ENCODE measurements at regions not wholly inside any gene's neighbourhood (a gene's known extent, or its start where the extent isn't known, plus 50 kb on each side); places are given as distances from the start of the nearest gene placed in this dataset.

DNA sequence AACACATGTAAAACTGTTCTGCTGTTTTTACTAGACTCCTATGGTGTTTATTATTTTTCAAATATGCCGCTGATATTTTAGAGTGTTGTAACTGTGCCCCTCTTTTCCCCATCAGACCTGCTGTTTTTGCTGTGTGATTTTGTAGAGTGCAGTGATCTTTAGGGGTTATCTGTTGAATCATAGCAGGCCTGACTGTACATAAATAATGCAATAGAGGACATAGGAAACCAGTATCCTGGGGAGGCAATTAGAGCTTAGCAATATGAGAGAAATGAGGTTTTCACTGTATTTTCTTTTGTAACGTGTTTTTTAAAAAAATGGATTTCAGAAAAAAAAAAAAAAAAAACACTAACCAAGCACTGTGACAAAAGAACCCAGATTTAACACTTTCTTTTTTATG lies 662.2 kb downstream of the TOX3 start:
- WGBS (ENCODE audit: insufficient coverage) = 86% methylated on average over 1 of the region's 2 CpGs

DNA sequence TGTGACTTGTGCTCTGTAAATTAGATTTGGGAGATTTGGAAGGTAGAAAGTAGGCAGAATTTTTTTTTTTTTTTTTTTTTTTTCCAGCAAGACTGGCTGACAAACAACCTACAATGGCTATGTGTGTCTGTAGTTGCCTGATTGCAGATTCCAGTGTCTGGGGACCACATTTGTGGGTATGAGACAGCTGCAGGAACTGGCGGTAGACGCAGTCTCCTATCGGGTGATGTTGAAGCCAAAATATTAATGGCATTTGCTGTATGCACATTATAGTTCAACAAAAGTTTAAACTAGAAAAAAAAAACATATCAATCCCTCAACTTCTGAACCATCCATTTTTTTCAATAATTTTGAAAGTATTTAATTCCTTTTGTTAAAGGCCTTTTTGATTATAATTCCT lies 665.2 kb downstream of the TOX3 start:
- no peak overlapping the region for H3K27ac Mint-ChIP-seq
- peaks cover 3 to 6% of the 10 kb centered on the region in 2 donors for H3K9me3 Mint-ChIP-seq
- Histone ChIP-seq H3K27ac (ENCODE audit: low read length) (no peak overlapping the region), H3K36me3 (ENCODE audit: control insufficient read depth, insufficient read depth, low read length) (no peaks in the 10 kb centered on the region), H3K27me3 (ENCODE audit: control insufficient read depth, insufficient read depth, low read length) (no peaks in the 10 kb centered on the region), H3K4me1 (ENCODE audit: control insufficient read depth, insufficient read depth, low read length) (no peaks in the 10 kb centered on the region), H3K4me3 (ENCODE audit: low read length) (no peak overlapping the region), H3K9me3 (ENCODE audit: control insufficient read depth, insufficient read depth, low read length) (peaks cover 3% of the 10 kb centered on the region)
- no peak overlapping the region for H3K4me3 Mint-ChIP-seq
- TF ChIP-seq, protein P1, sequence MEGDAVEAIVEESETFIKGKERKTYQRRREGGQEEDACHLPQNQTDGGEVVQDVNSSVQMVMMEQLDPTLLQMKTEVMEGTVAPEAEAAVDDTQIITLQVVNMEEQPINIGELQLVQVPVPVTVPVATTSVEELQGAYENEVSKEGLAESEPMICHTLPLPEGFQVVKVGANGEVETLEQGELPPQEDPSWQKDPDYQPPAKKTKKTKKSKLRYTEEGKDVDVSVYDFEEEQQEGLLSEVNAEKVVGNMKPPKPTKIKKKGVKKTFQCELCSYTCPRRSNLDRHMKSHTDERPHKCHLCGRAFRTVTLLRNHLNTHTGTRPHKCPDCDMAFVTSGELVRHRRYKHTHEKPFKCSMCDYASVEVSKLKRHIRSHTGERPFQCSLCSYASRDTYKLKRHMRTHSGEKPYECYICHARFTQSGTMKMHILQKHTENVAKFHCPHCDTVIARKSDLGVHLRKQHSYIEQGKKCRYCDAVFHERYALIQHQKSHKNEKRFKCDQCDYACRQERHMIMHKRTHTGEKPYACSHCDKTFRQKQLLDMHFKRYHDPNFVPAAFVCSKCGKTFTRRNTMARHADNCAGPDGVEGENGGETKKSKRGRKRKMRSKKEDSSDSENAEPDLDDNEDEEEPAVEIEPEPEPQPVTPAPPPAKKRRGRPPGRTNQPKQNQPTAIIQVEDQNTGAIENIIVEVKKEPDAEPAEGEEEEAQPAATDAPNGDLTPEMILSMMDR (IDR thresholded peaks at IDR 0.05) = no peak
- ATAC-seq (no peak), DNase-seq (no peak)
- 92% methylated on average over 2 of the region's 3 CpGs for WGBS (ENCODE audit: insufficient coverage)
- H3K4me1 Mint-ChIP-seq = no peaks in the 10 kb centered on the region
- H3K27me3 Mint-ChIP-seq (ENCODE audit: low read depth in 2 of 2) = no peaks in the 10 kb centered on the region
- intact Hi-C loops (cut with micrococcal nuclease) = no loop called here
- H3K36me3 Mint-ChIP-seq = no peaks in the 10 kb centered on the region

More for the DNA sequence above, 662.2 kb downstream of the TOX3 start:
- Mint-ChIP-seq H3K27ac (no peak overlapping the region), H3K36me3 (no peaks in the 10 kb centered on the region), H3K27me3 (ENCODE audit: low read depth in 2 of 2) (no peaks in the 10 kb centered on the region), H3K4me1 (no peaks in the 10 kb centered on the region), H3K4me3 (no peak overlapping the region), H3K9me3 (peaks cover 3 to 6% of the 10 kb centered on the region in 2 donors)
- H3K36me3 ChIP-seq (ENCODE audit: control insufficient read depth, insufficient read depth, low read length) = no peaks in the 10 kb centered on the region
- DNase-seq (no peak), ATAC-seq (no peak)
- no peaks in the 10 kb centered on the region for H3K4me1 ChIP-seq (ENCODE audit: control insufficient read depth, insufficient read depth, low read length)
- no peaks in the 10 kb centered on the region for H3K27me3 ChIP-seq (ENCODE audit: control insufficient read depth, insufficient read depth, low read length)
- intact Hi-C loops (cut with micrococcal nuclease) = no loop called here
- H3K27ac ChIP-seq (ENCODE audit: low read length) = no peak overlapping the region
- TF ChIP-seq, protein P1 (IDR thresholded peaks at IDR 0.05) = no peak
- no peak overlapping the region for H3K4me3 ChIP-seq (ENCODE audit: low read length)
- H3K9me3 ChIP-seq (ENCODE audit: control insufficient read depth, insufficient read depth, low read length) = no peaks in the 10 kb centered on the region

DNA sequence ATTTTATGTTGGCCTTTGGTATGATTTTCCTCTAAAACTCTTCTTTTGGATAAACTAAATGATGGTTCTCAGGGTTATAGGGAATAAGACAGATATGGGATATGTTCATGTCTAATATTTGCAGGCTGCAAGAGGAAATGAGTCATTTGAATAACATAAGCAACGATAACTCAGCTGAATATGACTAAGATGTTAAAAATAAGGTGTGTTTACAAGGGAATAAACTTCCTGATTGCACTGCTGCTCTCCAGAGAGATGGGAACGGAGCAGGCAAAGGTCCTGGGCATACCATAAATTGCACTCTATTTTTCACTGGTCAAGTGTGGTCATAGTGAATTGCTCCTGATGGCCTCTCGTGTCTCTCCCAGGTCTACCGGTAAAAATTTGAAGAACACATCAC lies 666.2 kb downstream of the TOX3 start:
- Histone ChIP-seq H3K9me3 (ENCODE audit: control insufficient read depth, insufficient read depth, low read length) (peaks cover 3% of the 10 kb centered on the region), H3K27me3 (ENCODE audit: control insufficient read depth, insufficient read depth, low read length) (no peaks in the 10 kb centered on the region), H3K4me3 (ENCODE audit: low read length) (no peak overlapping the region), H3K36me3 (ENCODE audit: control insufficient read depth, insufficient read depth, low read length) (no peaks in the 10 kb centered on the region), H3K27ac (ENCODE audit: low read length) (no peak overlapping the region), H3K4me1 (ENCODE audit: control insufficient read depth, insufficient read depth, low read length) (no peaks in the 10 kb centered on the region)
- WGBS (ENCODE audit: insufficient coverage) = 65% methylated on average over 4 of the region's 4 CpGs
- Mint-ChIP-seq H3K4me3 (no peak overlapping the region), H3K36me3 (no peaks in the 10 kb centered on the region), H3K27ac (no peak overlapping the region), H3K9me3 (peaks cover 3 to 6% of the 10 kb centered on the region in 2 donors), H3K27me3 (ENCODE audit: low read depth in 2 of 2) (no peaks in the 10 kb centered on the region), H3K4me1 (no peaks in the 10 kb centered on the region)
- TF ChIP-seq, protein P1 (IDR thresholded peaks at IDR 0.05) = no peak
- ATAC-seq = no peak
- DNase-seq = no peak
- intact Hi-C loops (cut with micrococcal nuclease) = no loop called here

DNA sequence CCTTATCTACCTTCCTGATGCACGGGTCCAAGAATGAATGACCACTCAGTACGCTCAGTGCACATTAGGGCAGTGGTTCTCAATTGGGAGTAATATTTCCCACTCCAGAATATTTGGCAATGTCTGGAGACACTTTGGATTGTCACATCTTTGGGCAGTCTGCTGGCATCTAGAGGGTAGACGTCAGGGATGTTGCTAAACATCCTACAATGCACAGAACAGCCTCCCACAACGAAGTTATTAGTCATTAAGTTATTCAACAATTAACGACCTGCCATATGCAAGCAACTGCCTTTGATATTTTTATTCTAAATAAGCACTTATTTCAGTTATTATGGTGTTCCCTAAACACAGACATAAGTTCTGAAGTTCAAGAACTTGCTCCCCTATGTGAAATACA lies 669.3 kb downstream of the TOX3 start:
- DNase-seq (no peak), ATAC-seq (no peak)
- H3K27me3 ChIP-seq (ENCODE audit: control insufficient read depth, insufficient read depth, low read length) = no peaks in the 10 kb centered on the region
- Mint-ChIP-seq H3K4me3 (no peak overlapping the region), H3K4me1 (no peaks in the 10 kb centered on the region), H3K36me3 (no peaks in the 10 kb centered on the region), H3K9me3 (peaks cover 5% of the 10 kb centered on the region in 2 donors), H3K27me3 (ENCODE audit: low read depth in 2 of 2) (no peaks in the 10 kb centered on the region), H3K27ac (no peak overlapping the region)
- H3K4me1 ChIP-seq (ENCODE audit: control insufficient read depth, insufficient read depth, low read length) = no peaks in the 10 kb centered on the region
- no peaks in the 10 kb centered on the region for H3K36me3 ChIP-seq (ENCODE audit: control insufficient read depth, insufficient read depth, low read length)
- no peak overlapping the region for H3K4me3 ChIP-seq (ENCODE audit: low read length)
- TF ChIP-seq, protein P1 (IDR thresholded peaks at IDR 0.05) = no peak
- peaks cover 3% of the 10 kb centered on the region for H3K9me3 ChIP-seq (ENCODE audit: control insufficient read depth, insufficient read depth, low read length)
- 67% methylated on average over 4 of the region's 5 CpGs for WGBS (ENCODE audit: insufficient coverage)
- intact Hi-C loops (cut with micrococcal nuclease) = no loop called here
- no peak overlapping the region for H3K27ac ChIP-seq (ENCODE audit: low read length)
